Activated CD8-positive, alpha-beta memory T cell treated with anti-CD3 and anti-CD28 coated beads, Interleukin-2, amount 50 U/mL, for 48 hours (primary cell): ENCODE measurements at regions not wholly inside any gene's neighbourhood (a gene's known extent, or its start where the extent isn't known, plus 50 kb on each side); places are given as distances from the start of the nearest gene placed in this dataset.

ENCODE experiments used
- DNase-seq: peaks from one replicate; pipeline ENCODE4 v3.0.0-alpha.2; 2020

DNA sequence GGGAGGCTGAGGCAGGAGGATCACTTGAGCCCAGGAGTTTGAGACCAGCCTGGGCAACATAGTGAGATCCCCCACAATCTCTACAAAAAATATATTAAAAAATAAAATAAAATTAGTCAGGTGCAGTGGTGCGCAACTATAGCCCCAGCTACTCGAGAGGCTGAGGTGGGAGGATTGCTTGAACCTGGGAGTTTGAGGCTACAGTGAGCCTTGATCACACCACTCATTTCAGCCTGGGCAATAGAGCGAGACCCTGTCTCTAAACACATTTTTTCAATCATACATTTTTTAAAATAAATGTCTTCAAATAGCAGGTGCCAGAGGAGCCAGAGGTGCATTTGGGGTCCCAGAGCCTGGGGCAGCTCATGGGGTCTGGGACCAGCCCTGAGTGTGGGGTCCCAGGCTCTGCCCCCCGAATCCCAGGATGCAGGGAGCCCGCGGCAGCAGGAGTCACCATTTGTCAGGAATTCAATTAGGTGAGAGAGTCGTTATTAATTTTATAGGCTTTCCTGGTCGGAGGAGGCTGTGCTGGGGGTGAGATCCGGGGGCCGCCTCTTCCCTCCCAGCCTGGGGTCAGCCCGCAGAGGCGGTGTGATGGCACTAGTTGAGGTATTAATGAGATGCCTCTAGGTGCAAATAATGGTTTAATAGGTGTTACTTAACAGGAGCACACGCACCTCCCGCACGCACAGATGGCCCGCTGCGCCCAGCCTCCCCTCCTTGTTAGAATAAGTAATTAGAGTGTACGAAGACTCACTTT lies 78.3 kb downstream of the MICALL2 start:
- DNase-seq: no peak

DNA sequence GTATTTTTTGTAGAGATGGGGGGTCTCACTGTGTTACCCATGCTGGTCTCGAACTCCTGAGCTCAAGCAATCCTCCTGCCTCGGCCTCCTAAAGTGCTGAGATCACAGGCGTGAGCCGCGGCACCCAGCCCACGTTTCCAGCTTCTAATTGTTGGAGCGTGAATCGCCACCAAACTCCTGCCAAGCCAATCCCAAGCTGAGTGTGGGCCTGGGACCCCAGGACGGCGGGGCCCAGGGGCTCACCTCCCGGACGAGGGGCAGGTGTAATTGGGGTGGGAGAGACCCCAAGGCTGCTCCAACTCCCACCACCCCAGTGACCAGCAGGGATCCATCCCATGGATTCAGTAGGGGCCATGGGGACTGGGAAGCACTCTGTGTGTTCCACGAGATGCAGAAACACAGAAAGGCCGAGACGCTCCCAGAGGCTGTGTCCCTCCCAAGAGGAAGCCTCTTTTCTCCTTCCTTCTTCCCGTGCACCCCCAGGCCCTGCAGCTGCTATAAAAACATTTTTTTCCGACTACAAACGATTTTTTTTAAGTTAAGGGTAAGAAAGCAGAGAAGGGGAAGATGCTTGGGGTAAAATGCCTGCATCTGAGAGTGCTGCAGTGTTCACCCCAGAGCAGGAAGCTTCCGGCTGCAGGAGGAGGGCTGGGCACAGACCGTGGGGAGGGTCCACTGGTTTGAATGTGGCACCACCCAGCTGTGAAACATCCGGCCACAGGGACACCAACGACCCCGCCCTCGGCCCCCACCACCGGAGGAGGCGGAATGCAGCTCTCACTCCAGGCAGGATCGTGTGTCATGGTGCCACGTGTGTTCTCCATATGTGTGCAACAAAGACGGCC lies 76.5 kb downstream of the MICALL2 start:
- no peak for DNase-seq

GRCh38 chr7:1383398-1384112 lies 75.7 kb downstream of the MICALL2 start:
- no peak for DNase-seq

GRCh38 chr7:1384113-1384415 lies 75.2 kb downstream of the MICALL2 start:
- no peak for DNase-seq
